Ovary (tissue), 7 donors: ENCODE measurements at regions not wholly inside any gene's neighbourhood (a gene's known extent, or its start where the extent isn't known, plus 50 kb on each side); places are given as distances from the start of the nearest gene placed in this dataset.

ENCODE experiments used
- DNase-seq, 5 donors: peaks; one replicate each; pipeline ENCODE4 v3.0.0-alpha.2; 2019 to 2020
- H3K27ac ChIP-seq, 2 donors: fragments of 200-600 bp; one replicate each; pipeline versions ENCODE4 v1.5.1 to v1.8.0; 2019 to 2022
- H3K27me3 ChIP-seq: fragments of 200-600 bp; one replicate; pipeline ENCODE4 v1.8.0; 2022
- H3K36me3 ChIP-seq: fragments of 200-600 bp; sonication (generic); one replicate; pipeline ENCODE4 v1.5.1; 2019
- H3K4me1 ChIP-seq: one replicate; pipeline ENCODE4 v1.8.1; 2013; ENCODE audit warnings: mild to moderate bottlenecking, moderate library complexity; ENCODE audit not compliant: insufficient read depth
- H3K4me3 ChIP-seq: fragments of 200-600 bp; sonication (generic); one replicate; pipeline ENCODE4 v1.5.1; 2017
- H3K9me3 ChIP-seq, 2 donors: fragments of 200-600 bp in 1 of 2; sonication (generic) in 1 of 2; one replicate each; pipeline versions ENCODE4 v1.5.1 to v1.8.1; 2013 to 2019; ENCODE audit warnings: mild to moderate bottlenecking in 1 of 2, moderate library complexity in 1 of 2
- CTCF ChIP-seq, 3 donors: fragments of 450-650 bp in 2 of 3; fragments of 200-600 bp in 1 of 3; IDR thresholded peaks; one replicate each; pipeline versions ENCODE4 v1.5.1 to v1.8.0; 2016 to 2022; ENCODE audit warnings: antibody characterized with exemption in 3 of 3, mild to moderate bottlenecking in 1 of 3
- EP300 ChIP-seq: sonication (generic); formaldehyde crosslinking; IDR thresholded peaks from one replicate; pipeline ENCODE4 v1.6.1; 2017; ENCODE audit warnings: antibody characterized with exemption
- POLR2A ChIP-seq: fragments of 450-650 bp; IDR thresholded peaks from one replicate; pipeline ENCODE4 v1.6.1; 2017; ENCODE audit warnings: antibody characterized with exemption, mild to moderate bottlenecking, moderate library complexity
- WGBS, 3 donors: extraction: QIAGEN DNeasy Blood & Tissue Kit in 1 of 3; methylation state at CpG; one replicate each; pipeline versions ENCODE4 v1.1.5 to v1.1.7; 2013 to 2017; 5-methylcytosine and 5-hydroxymethylcytosine counted together
- intact Hi-C, 4 donors: fragments of 100-400 bp; cut with DNase I; formaldehyde crosslinking; loops; one replicate each; pipeline versions ENCODE4 v1.11.0 to v1.15.1; 2022 to 2023
- donor health status: DM: no; HTN: no; CAD: no; lungs with moderate emphysema.
- donor health status: DM: no; HTN: no; CAD: no.
- donor health status: Bipolar disorder and iron deficiency.
- donor health status: DM: no; HTN: no; CAD: no.
- donor health status: DM: yes; HTN: yes; CAD: no.

DNA sequence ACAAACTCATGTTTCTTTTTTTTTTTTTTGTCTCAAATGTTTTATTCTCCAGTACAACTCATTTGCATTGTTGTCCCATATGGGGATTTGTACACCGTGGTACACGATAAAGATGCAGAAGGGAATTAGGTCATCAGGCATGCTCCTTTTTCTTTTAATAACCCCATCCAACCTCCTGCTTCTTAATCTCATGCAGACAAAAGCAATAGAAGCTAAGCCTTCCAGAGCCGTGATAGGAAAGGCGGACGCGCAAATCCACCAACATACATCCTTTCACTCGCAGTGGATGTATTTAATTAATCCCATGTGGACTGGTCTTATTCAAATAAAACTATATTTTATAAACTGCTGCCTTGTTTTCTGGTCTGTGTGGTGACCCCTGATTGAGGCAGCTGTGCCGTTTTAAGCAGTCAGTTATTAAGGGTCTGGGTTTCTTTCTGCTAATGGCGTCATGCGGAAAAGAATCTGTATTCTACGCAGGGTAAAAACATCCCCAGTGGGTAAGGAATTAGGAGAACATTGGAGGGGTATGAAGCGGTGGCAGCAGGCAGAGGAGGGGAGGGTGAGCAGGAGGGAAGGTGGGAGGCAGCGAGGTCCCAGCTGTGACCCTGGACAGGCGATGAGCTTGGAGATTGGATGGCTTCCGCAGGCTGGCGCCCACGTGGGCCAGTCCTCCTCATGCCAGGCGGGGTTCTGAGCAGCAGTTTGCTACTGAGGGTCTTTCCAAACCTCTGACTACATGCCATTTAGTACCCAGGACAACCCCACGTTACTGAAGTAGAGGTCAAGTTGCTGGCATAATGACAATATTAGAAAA, 172.8 kb downstream of the LINC00237 start:
- H3K4me1 ChIP-seq = no peaks in the 10 kb centered on the region
- H3K4me3 ChIP-seq = no peak overlapping the region
- H3K27ac ChIP-seq = no peak overlapping the region
- intact Hi-C loops = no loop called here
- WGBS, 3 donors = 75 to 83% (median 75%) methylated on average over 19 of the region's 19 CpGs
- no peaks in the 10 kb centered on the region for H3K9me3 ChIP-seq
- TF ChIP-seq CTCF (IDR thresholded peaks at IDR 0.05) = no peak
- TF ChIP-seq EP300 = no peak
- TF ChIP-seq POLR2A = no peak
- H3K36me3 ChIP-seq = no peaks in the 10 kb centered on the region
- DNase-seq = no peak
- H3K27me3 ChIP-seq = no peaks in the 10 kb centered on the region

GRCh38 chr20:20932156-20932555, 174.0 kb downstream of the LINC00237 start:
- no peak for DNase-seq
- WGBS, 3 donors = 85 to 91% (median 86%) methylated on average over 5 of the region's 5 CpGs
- no peaks in the 10 kb centered on the region for H3K27me3 ChIP-seq
- intact Hi-C loops = no loop called here
- H3K9me3 ChIP-seq = no peaks in the 10 kb centered on the region
- no peak overlapping the region for H3K27ac ChIP-seq
- TF ChIP-seq EP300 (no peak), POLR2A (no peak), CTCF (IDR thresholded peaks at IDR 0.05) (no peak)
- no peak overlapping the region for H3K4me3 ChIP-seq
- H3K4me1 ChIP-seq = no peaks in the 10 kb centered on the region
- no peaks in the 10 kb centered on the region for H3K36me3 ChIP-seq

DNA sequence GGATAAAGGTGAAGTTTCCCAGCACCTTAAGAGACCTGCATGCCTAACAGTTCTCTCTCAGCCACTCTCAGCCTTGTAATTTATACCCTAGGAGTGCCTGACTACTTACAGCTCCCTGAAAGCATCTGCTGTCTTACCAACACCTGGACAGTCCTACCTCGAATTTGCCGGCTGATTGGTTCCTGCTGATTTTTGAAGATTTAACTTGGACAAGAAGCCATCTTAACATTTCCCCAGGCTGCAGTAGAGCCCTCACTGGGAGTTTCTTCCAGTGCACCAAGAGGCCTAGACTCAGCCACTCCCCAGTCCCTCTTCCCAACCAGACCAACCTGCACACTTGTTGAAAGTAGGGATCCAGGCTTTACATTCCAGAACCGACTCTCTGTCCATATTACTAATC, 174.5 kb downstream of the LINC00237 start:
- TF ChIP-seq EP300 = no peak
- no peak for TF ChIP-seq POLR2A
- no peak for TF ChIP-seq CTCF (IDR thresholded peaks at IDR 0.05)
- Histone ChIP-seq H3K27me3 (no peaks in the 10 kb centered on the region), H3K4me1 (no peaks in the 10 kb centered on the region), H3K9me3 (no peaks in the 10 kb centered on the region), H3K27ac (no peak overlapping the region), H3K36me3 (no peaks in the 10 kb centered on the region), H3K4me3 (no peak overlapping the region)
- WGBS, 3 donors = 77 to 84% (median 80%) methylated on average over 3 of the region's 3 CpGs
- no peak for DNase-seq
- intact Hi-C loops = no loop called here

GRCh38 chr20:20931024-20931423, 175.1 kb downstream of the LINC00237 start:
- no peak overlapping the region for H3K27ac ChIP-seq

DNA sequence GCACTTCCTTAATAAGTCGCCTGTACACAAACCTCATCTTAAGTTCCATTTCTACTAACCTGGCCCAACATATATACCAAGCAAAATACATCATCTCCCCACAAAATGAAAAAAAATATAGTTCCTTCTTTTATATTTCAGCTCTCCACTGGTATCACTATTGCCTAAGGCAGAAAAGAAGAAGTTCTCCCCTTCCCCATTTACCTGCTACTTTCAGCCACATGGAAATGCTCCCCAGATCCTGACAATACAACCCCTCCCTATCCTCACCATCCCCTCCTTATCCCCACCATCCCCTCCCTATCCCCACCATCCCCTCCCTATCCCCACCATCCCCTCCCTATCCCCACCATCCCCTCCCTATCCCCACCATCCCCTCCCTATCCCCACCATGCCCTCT, 175.7 kb downstream of the LINC00237 start:
- H3K36me3 ChIP-seq = no peaks in the 10 kb centered on the region
- H3K27ac ChIP-seq = no peak overlapping the region
- H3K4me1 ChIP-seq = no peaks in the 10 kb centered on the region
- H3K27me3 ChIP-seq = no peaks in the 10 kb centered on the region
- no peak for DNase-seq
- TF ChIP-seq POLR2A (no peak), CTCF (IDR thresholded peaks at IDR 0.05) (no peak), EP300 (no peak)
- H3K4me3 ChIP-seq = no peak overlapping the region
- WGBS, 3 donors = 59 to 78% (median 59%) methylated on average over 1 of the region's 1 CpG
- intact Hi-C loops = no loop called here
- no peaks in the 10 kb centered on the region for H3K9me3 ChIP-seq

More at GRCh38 chr20:20931024-20931423, 175.1 kb downstream of the LINC00237 start:
- H3K4me3 ChIP-seq = no peak overlapping the region
- no peak for DNase-seq
- WGBS, 3 donors = 54 to 64% (median 59%) methylated on average over 3 of the region's 3 CpGs
- no peaks in the 10 kb centered on the region for H3K36me3 ChIP-seq
- H3K4me1 ChIP-seq = no peaks in the 10 kb centered on the region
- H3K27me3 ChIP-seq = no peaks in the 10 kb centered on the region
- intact Hi-C loops = no loop called here
- no peak for TF ChIP-seq EP300
- no peaks in the 10 kb centered on the region for H3K9me3 ChIP-seq
